ENCODE measurements at regions not wholly inside any gene's neighbourhood (a gene's known extent, or its start where the extent isn't known, plus 50 kb on each side); places are given as distances from the start of the nearest gene placed in this dataset.

DNA sequence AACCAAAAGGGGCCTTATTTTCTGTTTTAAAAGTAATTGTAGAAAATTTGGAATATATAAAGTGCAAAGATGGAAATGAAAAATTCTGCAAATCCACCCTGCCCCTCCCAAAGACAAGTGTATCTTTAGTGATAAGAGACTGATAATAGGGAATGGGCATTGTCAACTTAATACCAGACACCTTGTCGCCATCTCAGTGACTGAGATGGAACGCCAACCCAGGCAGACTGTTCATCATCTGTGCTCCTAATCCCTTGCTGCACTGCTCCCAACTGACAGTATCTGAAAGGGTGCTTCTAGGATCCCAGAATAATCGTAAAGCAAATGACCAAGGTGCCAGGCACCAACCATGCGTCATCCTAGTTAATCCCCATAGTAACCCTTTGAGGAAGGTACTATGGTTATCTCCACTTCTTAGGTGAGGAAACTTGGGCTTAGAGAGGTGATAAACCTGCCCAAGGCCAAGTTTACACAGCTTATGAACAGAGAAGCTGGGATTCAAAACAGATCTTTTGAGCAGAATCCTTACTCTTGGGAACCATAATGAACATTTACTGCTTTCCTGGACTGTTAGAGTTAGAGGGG is 583.7 kb downstream of the GATA3 start:
- TF ChIP-seq, protein P1, sequence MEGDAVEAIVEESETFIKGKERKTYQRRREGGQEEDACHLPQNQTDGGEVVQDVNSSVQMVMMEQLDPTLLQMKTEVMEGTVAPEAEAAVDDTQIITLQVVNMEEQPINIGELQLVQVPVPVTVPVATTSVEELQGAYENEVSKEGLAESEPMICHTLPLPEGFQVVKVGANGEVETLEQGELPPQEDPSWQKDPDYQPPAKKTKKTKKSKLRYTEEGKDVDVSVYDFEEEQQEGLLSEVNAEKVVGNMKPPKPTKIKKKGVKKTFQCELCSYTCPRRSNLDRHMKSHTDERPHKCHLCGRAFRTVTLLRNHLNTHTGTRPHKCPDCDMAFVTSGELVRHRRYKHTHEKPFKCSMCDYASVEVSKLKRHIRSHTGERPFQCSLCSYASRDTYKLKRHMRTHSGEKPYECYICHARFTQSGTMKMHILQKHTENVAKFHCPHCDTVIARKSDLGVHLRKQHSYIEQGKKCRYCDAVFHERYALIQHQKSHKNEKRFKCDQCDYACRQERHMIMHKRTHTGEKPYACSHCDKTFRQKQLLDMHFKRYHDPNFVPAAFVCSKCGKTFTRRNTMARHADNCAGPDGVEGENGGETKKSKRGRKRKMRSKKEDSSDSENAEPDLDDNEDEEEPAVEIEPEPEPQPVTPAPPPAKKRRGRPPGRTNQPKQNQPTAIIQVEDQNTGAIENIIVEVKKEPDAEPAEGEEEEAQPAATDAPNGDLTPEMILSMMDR (IDR thresholded peaks at IDR 0.05; ENCODE audit: low read depth, low read length, missing input control) = no peak
- TF ChIP-seq, protein P2, sequence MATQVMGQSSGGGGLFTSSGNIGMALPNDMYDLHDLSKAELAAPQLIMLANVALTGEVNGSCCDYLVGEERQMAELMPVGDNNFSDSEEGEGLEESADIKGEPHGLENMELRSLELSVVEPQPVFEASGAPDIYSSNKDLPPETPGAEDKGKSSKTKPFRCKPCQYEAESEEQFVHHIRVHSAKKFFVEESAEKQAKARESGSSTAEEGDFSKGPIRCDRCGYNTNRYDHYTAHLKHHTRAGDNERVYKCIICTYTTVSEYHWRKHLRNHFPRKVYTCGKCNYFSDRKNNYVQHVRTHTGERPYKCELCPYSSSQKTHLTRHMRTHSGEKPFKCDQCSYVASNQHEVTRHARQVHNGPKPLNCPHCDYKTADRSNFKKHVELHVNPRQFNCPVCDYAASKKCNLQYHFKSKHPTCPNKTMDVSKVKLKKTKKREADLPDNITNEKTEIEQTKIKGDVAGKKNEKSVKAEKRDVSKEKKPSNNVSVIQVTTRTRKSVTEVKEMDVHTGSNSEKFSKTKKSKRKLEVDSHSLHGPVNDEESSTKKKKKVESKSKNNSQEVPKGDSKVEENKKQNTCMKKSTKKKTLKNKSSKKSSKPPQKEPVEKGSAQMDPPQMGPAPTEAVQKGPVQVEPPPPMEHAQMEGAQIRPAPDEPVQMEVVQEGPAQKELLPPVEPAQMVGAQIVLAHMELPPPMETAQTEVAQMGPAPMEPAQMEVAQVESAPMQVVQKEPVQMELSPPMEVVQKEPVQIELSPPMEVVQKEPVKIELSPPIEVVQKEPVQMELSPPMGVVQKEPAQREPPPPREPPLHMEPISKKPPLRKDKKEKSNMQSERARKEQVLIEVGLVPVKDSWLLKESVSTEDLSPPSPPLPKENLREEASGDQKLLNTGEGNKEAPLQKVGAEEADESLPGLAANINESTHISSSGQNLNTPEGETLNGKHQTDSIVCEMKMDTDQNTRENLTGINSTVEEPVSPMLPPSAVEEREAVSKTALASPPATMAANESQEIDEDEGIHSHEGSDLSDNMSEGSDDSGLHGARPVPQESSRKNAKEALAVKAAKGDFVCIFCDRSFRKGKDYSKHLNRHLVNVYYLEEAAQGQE (IDR thresholded peaks at IDR 0.05) = no peak
- TF ChIP-seq RAD21 (IDR thresholded peaks at IDR 0.05) (no peak), RXRA (IDR thresholded peaks at IDR 0.05) (no peak), GABPA (IDR thresholded peaks at IDR 0.05 in 1 of 2, conservative IDR thresholded peaks at IDR 0.05 in 1 of 2) (no peak), YY1 (IDR thresholded peaks at IDR 0.05) (no peak)
